ENCODE measurements at regions not wholly inside any gene's neighbourhood (a gene's known extent, or its start where the extent isn't known, plus 50 kb on each side); places are given as distances from the start of the nearest gene placed in this dataset.

DNA sequence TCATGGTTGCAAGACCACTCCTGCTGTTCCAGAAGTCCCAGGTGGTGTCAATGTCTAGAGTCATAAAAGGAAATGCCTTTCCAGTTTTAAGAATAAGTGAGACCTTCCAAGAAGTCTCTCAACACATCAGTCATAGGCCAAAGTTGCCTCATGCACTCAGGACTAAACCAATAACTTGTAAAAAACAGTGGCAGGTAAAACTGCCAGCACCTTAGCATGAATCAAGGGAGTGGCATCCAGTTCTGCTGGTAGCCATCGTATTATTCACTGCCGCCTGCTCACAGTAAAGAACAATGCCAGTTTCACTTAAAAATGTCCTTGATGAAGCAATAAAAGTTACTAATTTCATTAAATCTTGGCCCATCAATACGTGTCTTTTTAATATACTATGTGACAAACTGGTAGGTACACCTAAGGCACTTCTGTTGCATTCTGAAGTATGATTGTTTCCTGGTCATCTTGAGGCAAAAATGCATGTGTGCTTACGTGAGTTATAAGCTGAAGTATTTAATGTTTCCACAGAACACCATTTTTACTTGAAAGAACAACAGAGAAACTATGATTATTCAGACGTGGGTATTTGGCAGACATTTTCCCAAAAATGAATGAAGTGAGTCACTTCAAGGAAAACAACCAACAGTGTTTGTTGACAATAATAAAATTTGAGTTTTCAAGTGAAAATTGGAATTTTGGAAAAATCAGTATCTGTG lies 125.2 kb upstream of the SNX19 start:
- H3K27me3 ChIP-seq (ENCODE audit: insufficient read depth, low read length) = no peaks in the 10 kb centered on the region
- ChIA-PET RAD21 (ENCODE audit: low non-redundant PET in 1 of 2, low total read pairs in 2 of 2, uncharacterized antibody in 2 of 2, unreplicated experiment in 2 of 2) (no interaction called here), POLR2A (no interaction called here), CTCF (no interaction called here)
- intact Hi-C loops (cut with micrococcal nuclease) = no loop called here
- no peaks in the 10 kb centered on the region for H3K9me2 ChIP-seq (ENCODE audit: insufficient read depth)
- H3K9ac ChIP-seq (ENCODE audit: low read length) = no peak overlapping the region
- no peaks in the 10 kb centered on the region for H3K9me3 ChIP-seq (ENCODE audit: control insufficient read depth in 1 of 2, insufficient read depth in 1 of 2, low read depth in 1 of 2, low read length in 2 of 2)
- no peak for DNase-seq (ENCODE audit: low read depth, low spot score)
- no TSS peak for BruUV-seq (replicated peaks)
- H3K4me2 ChIP-seq (ENCODE audit: low read length) = no peak overlapping the region
- H3K79me2 ChIP-seq (ENCODE audit: insufficient read depth, low read length) = no peaks in the 10 kb centered on the region
- H3K4me3 ChIP-seq (replicated peaks in 1 of 2; ENCODE audit: low read depth in 1 of 2, low read length in 2 of 2) = no peak overlapping the region
- no peaks in the 10 kb centered on the region for H4K20me1 ChIP-seq (ENCODE audit: insufficient read depth)
- TF ChIP-seq, protein P1, sequence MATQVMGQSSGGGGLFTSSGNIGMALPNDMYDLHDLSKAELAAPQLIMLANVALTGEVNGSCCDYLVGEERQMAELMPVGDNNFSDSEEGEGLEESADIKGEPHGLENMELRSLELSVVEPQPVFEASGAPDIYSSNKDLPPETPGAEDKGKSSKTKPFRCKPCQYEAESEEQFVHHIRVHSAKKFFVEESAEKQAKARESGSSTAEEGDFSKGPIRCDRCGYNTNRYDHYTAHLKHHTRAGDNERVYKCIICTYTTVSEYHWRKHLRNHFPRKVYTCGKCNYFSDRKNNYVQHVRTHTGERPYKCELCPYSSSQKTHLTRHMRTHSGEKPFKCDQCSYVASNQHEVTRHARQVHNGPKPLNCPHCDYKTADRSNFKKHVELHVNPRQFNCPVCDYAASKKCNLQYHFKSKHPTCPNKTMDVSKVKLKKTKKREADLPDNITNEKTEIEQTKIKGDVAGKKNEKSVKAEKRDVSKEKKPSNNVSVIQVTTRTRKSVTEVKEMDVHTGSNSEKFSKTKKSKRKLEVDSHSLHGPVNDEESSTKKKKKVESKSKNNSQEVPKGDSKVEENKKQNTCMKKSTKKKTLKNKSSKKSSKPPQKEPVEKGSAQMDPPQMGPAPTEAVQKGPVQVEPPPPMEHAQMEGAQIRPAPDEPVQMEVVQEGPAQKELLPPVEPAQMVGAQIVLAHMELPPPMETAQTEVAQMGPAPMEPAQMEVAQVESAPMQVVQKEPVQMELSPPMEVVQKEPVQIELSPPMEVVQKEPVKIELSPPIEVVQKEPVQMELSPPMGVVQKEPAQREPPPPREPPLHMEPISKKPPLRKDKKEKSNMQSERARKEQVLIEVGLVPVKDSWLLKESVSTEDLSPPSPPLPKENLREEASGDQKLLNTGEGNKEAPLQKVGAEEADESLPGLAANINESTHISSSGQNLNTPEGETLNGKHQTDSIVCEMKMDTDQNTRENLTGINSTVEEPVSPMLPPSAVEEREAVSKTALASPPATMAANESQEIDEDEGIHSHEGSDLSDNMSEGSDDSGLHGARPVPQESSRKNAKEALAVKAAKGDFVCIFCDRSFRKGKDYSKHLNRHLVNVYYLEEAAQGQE (IDR thresholded peaks at IDR 0.05; ENCODE audit: low read depth) = no peak
- TF ChIP-seq RAD21 (IDR thresholded peaks at IDR 0.05; ENCODE audit: low read depth) = no peak
- TF ChIP-seq FOSL1 (IDR thresholded peaks at IDR 0.05; ENCODE audit: low read depth) = no peak
- TF ChIP-seq JUND (IDR thresholded peaks at IDR 0.05) = no peak
- no peak for TF ChIP-seq POLR2A (IDR thresholded peaks at IDR 0.05; ENCODE audit: borderline replicate concordance, extremely low read depth, insufficient read depth, insufficient read length)
- TF ChIP-seq SP1 (IDR thresholded peaks at IDR 0.05; ENCODE audit: low read depth) = no peak
- no peaks in the 10 kb centered on the region for H3K4me1 ChIP-seq (ENCODE audit: control insufficient read depth in 1 of 2, insufficient read depth in 2 of 2, low read length in 2 of 2)
- no peak overlapping the region for H3K27ac ChIP-seq (ENCODE audit: low read depth, low read length)
- H2AFZ ChIP-seq (ENCODE audit: low read depth, low read length, poor library complexity, severe bottlenecking) = no peak overlapping the region
- no peak for ATAC-seq
- no peaks in the 10 kb centered on the region for H3K36me3 ChIP-seq (ENCODE audit: control insufficient read depth in 1 of 2, insufficient read depth in 2 of 2, low read length in 2 of 2)

DNA sequence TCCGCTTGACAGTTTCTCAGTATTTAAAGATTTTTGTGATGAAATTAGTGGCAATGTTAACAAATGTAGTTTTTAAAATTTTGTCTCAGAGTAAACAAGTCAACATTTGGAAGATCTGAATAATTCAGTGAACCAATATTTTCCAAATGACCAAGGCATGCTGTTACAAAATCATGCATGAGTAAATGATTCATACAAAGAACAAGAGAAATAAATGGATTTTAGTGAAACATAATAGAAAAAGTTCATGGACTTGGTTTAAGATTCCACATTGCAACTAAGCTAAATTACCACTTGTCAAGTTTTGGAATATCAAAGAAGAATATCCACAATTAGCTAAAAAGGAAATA lies 125.7 kb upstream of the SNX19 start:
- H2AFZ ChIP-seq (ENCODE audit: low read depth, low read length, poor library complexity, severe bottlenecking) = no peak overlapping the region

More for the DNA sequence above, 125.7 kb upstream of the SNX19 start:
- CTCF ChIA-PET = no interaction called here
- Histone ChIP-seq H3K9me2 (ENCODE audit: insufficient read depth) (no peaks in the 10 kb centered on the region), H3K27me3 (ENCODE audit: insufficient read depth, low read length) (no peaks in the 10 kb centered on the region), H3K4me3 (replicated peaks in 1 of 2; ENCODE audit: low read depth in 1 of 2, low read length in 2 of 2) (no peak overlapping the region), H3K27ac (ENCODE audit: low read depth, low read length) (no peak overlapping the region), H3K9ac (ENCODE audit: low read length) (no peak overlapping the region), H3K9me3 (ENCODE audit: control insufficient read depth in 1 of 2, insufficient read depth in 1 of 2, low read depth in 1 of 2, low read length in 2 of 2) (no peaks in the 10 kb centered on the region), H3K79me2 (ENCODE audit: insufficient read depth, low read length) (no peaks in the 10 kb centered on the region), H4K20me1 (ENCODE audit: insufficient read depth) (no peaks in the 10 kb centered on the region), H3K36me3 (ENCODE audit: control insufficient read depth in 1 of 2, insufficient read depth in 2 of 2, low read length in 2 of 2) (no peaks in the 10 kb centered on the region), H3K4me2 (ENCODE audit: low read length) (no peak overlapping the region), H3K4me1 (ENCODE audit: control insufficient read depth in 1 of 2, insufficient read depth in 2 of 2, low read length in 2 of 2) (no peaks in the 10 kb centered on the region)
- BruUV-seq (replicated peaks) = no TSS peak
- POLR2A ChIA-PET = no interaction called here
- TF ChIP-seq FOSL1 (IDR thresholded peaks at IDR 0.05; ENCODE audit: low read depth) = no peak
- TF ChIP-seq YY1 (IDR thresholded peaks at IDR 0.05; ENCODE audit: extremely low read depth, insufficient replicate concordance, low read depth, low read length) = no peak
- TF ChIP-seq, protein P2, sequence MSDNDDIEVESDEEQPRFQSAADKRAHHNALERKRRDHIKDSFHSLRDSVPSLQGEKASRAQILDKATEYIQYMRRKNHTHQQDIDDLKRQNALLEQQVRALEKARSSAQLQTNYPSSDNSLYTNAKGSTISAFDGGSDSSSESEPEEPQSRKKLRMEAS (IDR thresholded peaks at IDR 0.05) = no peak
- no peak for TF ChIP-seq CBX3 (IDR thresholded peaks at IDR 0.05; ENCODE audit: low read depth)
- no peak for TF ChIP-seq CEBPB (IDR thresholded peaks at IDR 0.05; ENCODE audit: low read depth)
- DNase-seq (ENCODE audit: low read depth, low spot score) (no peak), ATAC-seq (no peak)
- intact Hi-C loops (cut with micrococcal nuclease) = no loop called here
- RAD21 ChIA-PET (ENCODE audit: low non-redundant PET in 1 of 2, low total read pairs in 2 of 2, uncharacterized antibody in 2 of 2, unreplicated experiment in 2 of 2) = no interaction called here
